BJ (cell line): ENCODE measurements at regions not wholly inside any gene's neighbourhood (a gene's known extent, or its start where the extent isn't known, plus 50 kb on each side); places are given as distances from the start of the nearest gene placed in this dataset.

Experiments
- CTCF ChIA-PET: fragments of 350-600 bp; formaldehyde crosslinking; extraction: SDS; loops from one replicate; lab custom pipeline; 2021; ENCODE audit warnings: antibody characterized with exemption, inconsistent platforms; lab: Yijun Ruan, JAX
- POLR2A ChIA-PET: fragments of 300-600 bp; sonication (Branson Sonifier 250); formaldehyde crosslinking; extraction: SDS; loops from one replicate; lab custom pipeline; 2021; ENCODE audit warnings: antibody characterized with exemption; lab: Charles Lee
- DNase-seq: peaks from one replicate; pipeline ENCODE4 v3.0.0-alpha.2; 2011; ENCODE audit warnings: low read depth
- H3K27me3 ChIP-seq: 2 replicates; pipeline ENCODE4 v1.6.0; 2011; ENCODE audit warnings: low read length; ENCODE audit not compliant: control insufficient read depth, insufficient read depth
- H3K36me3 ChIP-seq: 2 replicates; pipeline ENCODE4 v1.5.1; 2011; ENCODE audit warnings: low read length; ENCODE audit not compliant: control insufficient read depth, insufficient read depth
- H3K4me3 ChIP-seq: 2 replicates; pipeline ENCODE4 v1.5.1; 2011; ENCODE audit warnings: low read depth, mild to moderate bottlenecking, control low read depth, low read length
- CTCF ChIP-seq: IDR thresholded peaks from 2 replicates; pipeline ENCODE4 v1.5.1; 2011; ENCODE audit warnings: low read depth, mild to moderate bottlenecking, control low read depth, inconsistent platforms, low read length, moderate library complexity; ENCODE audit not compliant: insufficient read depth

GRCh38 chr14:103250181-103250580 is 83.9 kb upstream of the EIF5 start:
- DNase-seq, result no peak
- POLR2A ChIA-PET, result no interaction called here
- CTCF ChIA-PET, result no interaction called here
- TF ChIP-seq CTCF, result no peak
- Histone ChIP-seq H3K27me3 (no peaks in the 10 kb centered on the region), H3K4me3 (no peak overlapping the region), H3K36me3 (no peaks in the 10 kb centered on the region)

GRCh38 chr14:103250874-103251273 is 83.2 kb upstream of the EIF5 start:
- TF ChIP-seq CTCF, result no peak
- DNase-seq, result no peak
- ChIA-PET CTCF (no interaction called here), POLR2A (no interaction called here)
- Histone ChIP-seq H3K27me3 (no peaks in the 10 kb centered on the region), H3K36me3 (no peaks in the 10 kb centered on the region), H3K4me3 (no peak overlapping the region)

DNA sequence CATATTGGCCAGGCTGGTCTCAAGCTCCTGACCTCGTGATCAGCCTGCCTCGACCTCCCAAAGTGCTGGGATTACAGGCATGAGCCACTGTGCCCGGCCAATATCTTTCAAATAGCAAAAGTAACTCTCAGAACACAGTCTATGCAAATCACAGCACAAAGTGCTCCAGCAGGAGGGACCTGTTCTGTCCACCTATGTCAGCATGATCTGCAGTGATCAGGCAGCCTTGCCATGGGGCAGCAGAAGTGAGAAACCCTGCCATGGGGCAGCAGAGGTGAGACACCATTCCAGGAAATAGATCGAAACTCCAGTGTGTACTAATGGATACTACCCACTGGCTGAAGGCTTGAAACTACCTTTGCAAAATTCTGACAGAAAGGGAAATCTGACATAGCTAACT is 78.5 kb upstream of the EIF5 start:
- Histone ChIP-seq H3K4me3 (no peak overlapping the region), H3K36me3 (no peaks in the 10 kb centered on the region), H3K27me3 (no peaks in the 10 kb centered on the region)
- no peak for DNase-seq
- ChIA-PET CTCF (no interaction called here), POLR2A (no interaction called here)
- TF ChIP-seq CTCF, result no peak

GRCh38 chr14:103256406-103256805 is 77.6 kb upstream of the EIF5 start:
- H3K36me3 ChIP-seq, result no peaks in the 10 kb centered on the region
- TF ChIP-seq CTCF, result no peak
- ChIA-PET CTCF (interaction anchor here (0.7 kb wide), 2 partner anchors 153 to 648 kb away, joined by 3 read pairs; no protein-coding TSS in a partner anchor), POLR2A (no interaction called here)
- H3K4me3 ChIP-seq, result no peak overlapping the region
- DNase-seq, result no peak
- H3K27me3 ChIP-seq, result no peaks in the 10 kb centered on the region

DNA sequence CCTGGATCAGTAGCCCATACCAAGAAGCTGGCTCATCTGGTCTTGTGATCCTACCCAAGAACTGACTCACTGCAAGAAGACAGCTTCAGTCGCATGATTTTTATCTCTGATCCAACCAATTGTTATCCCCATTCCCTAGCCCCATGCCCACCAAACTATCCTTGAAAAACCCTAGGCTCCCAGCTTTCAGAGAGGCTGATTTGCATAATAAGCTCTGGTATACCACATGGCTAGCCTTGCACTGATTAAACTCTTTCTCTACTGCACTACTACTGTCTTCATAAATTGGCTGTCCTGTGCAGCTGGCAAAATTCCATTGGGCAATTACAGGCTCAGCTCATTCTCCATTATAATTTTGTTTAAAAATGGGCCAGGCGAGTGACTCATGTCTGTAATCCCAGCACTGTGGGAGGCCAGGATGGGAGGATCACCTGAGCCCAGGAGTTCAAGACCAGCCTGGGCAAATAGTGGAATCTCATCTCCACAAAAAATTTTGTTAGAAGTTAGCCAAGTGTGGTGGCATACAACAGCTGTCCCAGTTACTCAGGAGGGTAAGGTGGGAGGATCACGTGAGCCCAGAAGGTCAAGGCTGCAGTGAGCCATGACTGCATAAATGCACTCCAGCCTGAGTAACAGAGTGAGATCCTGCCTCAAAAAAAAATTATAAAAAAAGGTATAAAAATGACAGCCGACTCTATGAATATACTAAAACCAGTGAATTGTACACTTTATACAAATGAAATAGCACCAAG is 76.7 kb upstream of the EIF5 start:
- CTCF ChIA-PET, result no interaction called here
- H3K36me3 ChIP-seq, result no peaks in the 10 kb centered on the region
- no peaks in the 10 kb centered on the region for H3K27me3 ChIP-seq
- POLR2A ChIA-PET, result no interaction called here
- TF ChIP-seq CTCF, result no peak
- no peak overlapping the region for H3K4me3 ChIP-seq
- no peak for DNase-seq
